GM12878 (cell line): ENCODE measurements at regions not wholly inside any gene's neighbourhood (a gene's known extent, or its start where the extent isn't known, plus 50 kb on each side); places are given as distances from the start of the nearest gene placed in this dataset.

Experiments
- ATAC-seq: fragments of 200-7000 bp; cut with Tn5 transposase; 3 replicates; pipeline ENCODE4 v1.9.1; 2020; ENCODE audit warnings: mild to moderate bottlenecking, moderate library complexity
- BruUV-seq: library from RNA; stranded (reverse); fragments of 400-500 nt; replicated peaks from 2 replicates; lab custom pipeline; 2021; lab: Mats Ljungman, UMichigan
- CTCF ChIA-PET: fragments of 300-600 bp; sonication (Branson Sonifier 250); formaldehyde crosslinking; extraction: SDS; loops from one replicate; lab custom pipeline; 2021; ENCODE audit warnings: inconsistent platforms; lab: Yijun Ruan, JAX
- POLR2A ChIA-PET: fragments of 350-600 bp; formaldehyde crosslinking; extraction: SDS; loops from one replicate; lab custom pipeline; 2021; ENCODE audit warnings: inconsistent platforms; lab: Charles Lee
- RAD21 ChIA-PET: fragments of 300-600 bp; sonication (Branson Sonifier 250); formaldehyde crosslinking; loops from one replicate; lab custom pipeline; 2023; ENCODE audit warnings: antibody characterized with exemption; ENCODE audit not compliant: unreplicated experiment; lab: Charles Lee
- SMC1A ChIA-PET: fragments of 300-600 bp; sonication (Branson Sonifier 250); formaldehyde crosslinking; loops from one replicate; lab custom pipeline; 2023; ENCODE audit not compliant: unreplicated experiment, uncharacterized antibody; lab: Charles Lee
- DNase-seq: peaks from one replicate; pipeline ENCODE4 v3.0.0-alpha.2; 2011; ENCODE audit warnings: low read depth, low spot score
- FAIRE-seq: peaks from 3 replicates; lab custom pipeline; 2011; peaks lifted over from hg19 to GRCh38; lab: Jason Lieb, UNC
- H2AFZ ChIP-seq: 2 replicates; pipeline ENCODE4 v1.6.0; 2011; ENCODE audit warnings: low read depth, low read length, control low read depth; ENCODE audit not compliant: control insufficient read depth
- H3K27ac ChIP-seq: 2 replicates; pipeline ENCODE4 v1.5.1; 2011; ENCODE audit warnings: control low read depth; ENCODE audit not compliant: control insufficient read depth, insufficient read depth
- H3K27me3 ChIP-seq, 2 experiments: replicated peaks in 1 of 2; 2 replicates each; pipeline versions ENCODE4 v1.6.0 to v1.6.1; 2011; ENCODE audit warnings: low read length in 1 of 2; ENCODE audit not compliant: control insufficient read depth in 2 of 2, insufficient read depth in 2 of 2
- H3K36me3 ChIP-seq, 2 experiments: 2 replicates each; pipeline ENCODE4 v1.5.1; 2011; ENCODE audit warnings: low read length in 1 of 2; ENCODE audit not compliant: control insufficient read depth in 2 of 2, insufficient read depth in 2 of 2
- H3K4me1 ChIP-seq: 2 replicates; pipeline ENCODE4 v1.6.1; 2011; ENCODE audit warnings: mild to moderate bottlenecking, low read length, moderate library complexity, mixed read lengths; ENCODE audit not compliant: control insufficient read depth, insufficient read depth
- H3K4me2 ChIP-seq: 2 replicates; pipeline ENCODE4 v1.6.0; 2011; ENCODE audit warnings: control low read depth; ENCODE audit not compliant: control insufficient read depth, insufficient read depth
- H3K4me3 ChIP-seq: fragments of 200-600 bp; sonication (generic); 2 replicates; pipeline ENCODE4 v1.5.1; 2016
- H3K79me2 ChIP-seq: 2 replicates; pipeline ENCODE4 v1.6.0; 2011; ENCODE audit warnings: low read length; ENCODE audit not compliant: control insufficient read depth, insufficient read depth
- H3K9ac ChIP-seq: 2 replicates; pipeline ENCODE4 v1.8.0; 2011; ENCODE audit warnings: low read length, control low read depth, mixed read lengths; ENCODE audit not compliant: control insufficient read depth, insufficient read depth
- H3K9me3 ChIP-seq: replicated peaks from 3 replicates; pipeline ENCODE4 v1.5.1; 2011; ENCODE audit warnings: mild to moderate bottlenecking, low read length; ENCODE audit not compliant: control insufficient read depth, insufficient read depth
- H4K20me1 ChIP-seq: 2 replicates; pipeline ENCODE4 v1.6.0; 2011; ENCODE audit not compliant: control insufficient read depth, insufficient read depth
- CBX3 ChIP-seq: fragments of 200-600 bp; sonication (generic); IDR thresholded peaks from 2 replicates; pipeline ENCODE4 v1.6.1; 2016; ENCODE audit warnings: low read depth, borderline replicate concordance
- CUX1 ChIP-seq: IDR thresholded peaks from 2 replicates; pipeline ENCODE4 v1.6.1; 2012; ENCODE audit warnings: improper control_type of control experiment, low read depth, low read length; ENCODE audit not compliant: insufficient replicate concordance
- JUNB ChIP-seq: IDR thresholded peaks from 2 replicates; pipeline ENCODE4 v1.6.1; 2016; ENCODE audit warnings: antibody characterized with exemption, mild to moderate bottlenecking
- MXI1 ChIP-seq: fragments of 150-350 bp; IDR thresholded peaks from 2 replicates; pipeline ENCODE4 v1.6.1; 2011; ENCODE audit warnings: low read depth, mild to moderate bottlenecking, inconsistent platforms, low read length, improper control_type of control experiment
- NFYA ChIP-seq: IDR thresholded peaks from 2 replicates; pipeline ENCODE4 v1.6.1; 2011; ENCODE audit warnings: low read depth, mild to moderate bottlenecking, low read length, improper control_type of control experiment, borderline replicate concordance
- RCOR1 ChIP-seq: conservative IDR thresholded peaks from 2 replicates; pipeline ENCODE4 v1.6.1; 2012; ENCODE audit warnings: low read depth, low read length, improper control_type of control experiment
- RFX5 ChIP-seq: IDR thresholded peaks from 2 replicates; pipeline ENCODE4 v1.6.1; 2011; ENCODE audit warnings: low read depth, low read length, improper control_type of control experiment
- SREBF2 ChIP-seq: IDR thresholded peaks from 2 replicates; pipeline ENCODE4 v1.6.1; 2012; ENCODE audit warnings: mild to moderate bottlenecking, low read length
- ZSCAN29 ChIP-seq: fragments of 450-650 bp; IDR thresholded peaks from 2 replicates; pipeline ENCODE4 v1.6.1; 2017; ENCODE audit warnings: mild to moderate bottlenecking, moderate library complexity
- WGBS: methylation state at CpG from one replicate; pipeline ENCODE4 v1.1.6; 2016; ENCODE audit warnings: low lambda C conversion rate; ENCODE audit not compliant: insufficient replicate concordance, insufficient coverage; ENCODE audit errors: missing lambda C conversion rate; 5-methylcytosine and 5-hydroxymethylcytosine counted together
- in situ Hi-C: fragments of 300-500 bp; cut with MboI; formaldehyde crosslinking; loops from 9 replicates; pipeline ENCODE4 v1.14.3; 2018; ENCODE audit warnings: mixed read lengths
- intact Hi-C: fragments of 100-400 bp; cut with micrococcal nuclease; formaldehyde crosslinking; loops from one replicate; pipeline ENCODE4 v1.14.2; 2022; ENCODE audit not compliant: unreplicated experiment
- TF ChIP-seq, protein P1 (sequence below): fragments of 450-650 bp; IDR thresholded peaks from 2 replicates; pipeline ENCODE4 v1.6.1; 2017; ENCODE audit warnings: antibody characterized with exemption, mild to moderate bottlenecking, moderate library complexity
- TF ChIP-seq, protein P2 (sequence below): IDR thresholded peaks from 2 replicates; pipeline ENCODE4 v1.6.1; 2012; ENCODE audit warnings: mild to moderate bottlenecking, low read depth, low read length

- ChIA-PET SMC1A (interaction anchor here (3.0 kb wide), 1 partner anchor 9 kb away, joined by 27 read pairs; no protein-coding TSS in a partner anchor), POLR2A (no interaction called here), CTCF (interaction anchor here (0.7 kb wide), 1 partner anchor 256 kb away, joined by 3 read pairs; the partner anchor contains the start of genes C9orf43 and POLE3), RAD21 (interaction anchor here (2.0 kb wide), 1 partner anchor 220 kb away, joined by 4 read pairs; no protein-coding TSS in a partner anchor)
- H3K4me1 ChIP-seq: no peaks in the 10 kb centered on the region
- no peaks in the 10 kb centered on the region for H4K20me1 ChIP-seq
- no peak overlapping the region for H3K27ac ChIP-seq
- BruUV-seq: no TSS peak
- DNase-seq: no peak
- in situ Hi-C loops (no loop called here), intact Hi-C loops (no loop called here)
- no peaks in the 10 kb centered on the region for H3K36me3 ChIP-seq
- no peak overlapping the region for H2AFZ ChIP-seq
- FAIRE-seq: no peak
- H3K9me3 ChIP-seq: no peaks in the 10 kb centered on the region
- H3K79me2 ChIP-seq: no peaks in the 10 kb centered on the region
- 23% methylated on average over 7 of the region's 7 CpGs for WGBS
- no peak overlapping the region for H3K9ac ChIP-seq
- no peak overlapping the region for H3K4me2 ChIP-seq
- no peak for ATAC-seq
- no peak overlapping the region for H3K4me3 ChIP-seq
- H3K27me3 ChIP-seq: no peaks in the 10 kb centered on the region; a peak in 1 of 4 replicates
- TF ChIP-seq NFYA (no peak), CBX3 (no peak), ZSCAN29 (no peak), SREBF2 (no peak), RCOR1 (no peak), JUNB (no peak), CUX1 (no peak), RFX5 (no peak), MXI1 (no peak)
- TF ChIP-seq, protein P1, sequence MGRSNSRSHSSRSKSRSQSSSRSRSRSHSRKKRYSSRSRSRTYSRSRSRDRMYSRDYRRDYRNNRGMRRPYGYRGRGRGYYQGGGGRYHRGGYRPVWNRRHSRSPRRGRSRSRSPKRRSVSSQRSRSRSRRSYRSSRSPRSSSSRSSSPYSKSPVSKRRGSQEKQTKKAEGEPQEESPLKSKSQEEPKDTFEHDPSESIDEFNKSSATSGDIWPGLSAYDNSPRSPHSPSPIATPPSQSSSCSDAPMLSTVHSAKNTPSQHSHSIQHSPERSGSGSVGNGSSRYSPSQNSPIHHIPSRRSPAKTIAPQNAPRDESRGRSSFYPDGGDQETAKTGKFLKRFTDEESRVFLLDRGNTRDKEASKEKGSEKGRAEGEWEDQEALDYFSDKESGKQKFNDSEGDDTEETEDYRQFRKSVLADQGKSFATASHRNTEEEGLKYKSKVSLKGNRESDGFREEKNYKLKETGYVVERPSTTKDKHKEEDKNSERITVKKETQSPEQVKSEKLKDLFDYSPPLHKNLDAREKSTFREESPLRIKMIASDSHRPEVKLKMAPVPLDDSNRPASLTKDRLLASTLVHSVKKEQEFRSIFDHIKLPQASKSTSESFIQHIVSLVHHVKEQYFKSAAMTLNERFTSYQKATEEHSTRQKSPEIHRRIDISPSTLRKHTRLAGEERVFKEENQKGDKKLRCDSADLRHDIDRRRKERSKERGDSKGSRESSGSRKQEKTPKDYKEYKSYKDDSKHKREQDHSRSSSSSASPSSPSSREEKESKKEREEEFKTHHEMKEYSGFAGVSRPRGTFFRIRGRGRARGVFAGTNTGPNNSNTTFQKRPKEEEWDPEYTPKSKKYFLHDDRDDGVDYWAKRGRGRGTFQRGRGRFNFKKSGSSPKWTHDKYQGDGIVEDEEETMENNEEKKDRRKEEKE: no peak
- TF ChIP-seq, protein P2, sequence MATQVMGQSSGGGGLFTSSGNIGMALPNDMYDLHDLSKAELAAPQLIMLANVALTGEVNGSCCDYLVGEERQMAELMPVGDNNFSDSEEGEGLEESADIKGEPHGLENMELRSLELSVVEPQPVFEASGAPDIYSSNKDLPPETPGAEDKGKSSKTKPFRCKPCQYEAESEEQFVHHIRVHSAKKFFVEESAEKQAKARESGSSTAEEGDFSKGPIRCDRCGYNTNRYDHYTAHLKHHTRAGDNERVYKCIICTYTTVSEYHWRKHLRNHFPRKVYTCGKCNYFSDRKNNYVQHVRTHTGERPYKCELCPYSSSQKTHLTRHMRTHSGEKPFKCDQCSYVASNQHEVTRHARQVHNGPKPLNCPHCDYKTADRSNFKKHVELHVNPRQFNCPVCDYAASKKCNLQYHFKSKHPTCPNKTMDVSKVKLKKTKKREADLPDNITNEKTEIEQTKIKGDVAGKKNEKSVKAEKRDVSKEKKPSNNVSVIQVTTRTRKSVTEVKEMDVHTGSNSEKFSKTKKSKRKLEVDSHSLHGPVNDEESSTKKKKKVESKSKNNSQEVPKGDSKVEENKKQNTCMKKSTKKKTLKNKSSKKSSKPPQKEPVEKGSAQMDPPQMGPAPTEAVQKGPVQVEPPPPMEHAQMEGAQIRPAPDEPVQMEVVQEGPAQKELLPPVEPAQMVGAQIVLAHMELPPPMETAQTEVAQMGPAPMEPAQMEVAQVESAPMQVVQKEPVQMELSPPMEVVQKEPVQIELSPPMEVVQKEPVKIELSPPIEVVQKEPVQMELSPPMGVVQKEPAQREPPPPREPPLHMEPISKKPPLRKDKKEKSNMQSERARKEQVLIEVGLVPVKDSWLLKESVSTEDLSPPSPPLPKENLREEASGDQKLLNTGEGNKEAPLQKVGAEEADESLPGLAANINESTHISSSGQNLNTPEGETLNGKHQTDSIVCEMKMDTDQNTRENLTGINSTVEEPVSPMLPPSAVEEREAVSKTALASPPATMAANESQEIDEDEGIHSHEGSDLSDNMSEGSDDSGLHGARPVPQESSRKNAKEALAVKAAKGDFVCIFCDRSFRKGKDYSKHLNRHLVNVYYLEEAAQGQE: no peak
These were observed 202.2 kb downstream of the RGS3 start for GRCh38 chr9:113665756-113666155.
